ENCODE measurements at regions not wholly inside any gene's neighbourhood (a gene's known extent, or its start where the extent isn't known, plus 50 kb on each side); places are given as distances from the start of the nearest gene placed in this dataset.
"Not testable (repeated sequence)": the region's sequence is repeated elsewhere in the genome, so short reads cannot be mapped to it uniquely, and the experiment has no call there.

DNA sequence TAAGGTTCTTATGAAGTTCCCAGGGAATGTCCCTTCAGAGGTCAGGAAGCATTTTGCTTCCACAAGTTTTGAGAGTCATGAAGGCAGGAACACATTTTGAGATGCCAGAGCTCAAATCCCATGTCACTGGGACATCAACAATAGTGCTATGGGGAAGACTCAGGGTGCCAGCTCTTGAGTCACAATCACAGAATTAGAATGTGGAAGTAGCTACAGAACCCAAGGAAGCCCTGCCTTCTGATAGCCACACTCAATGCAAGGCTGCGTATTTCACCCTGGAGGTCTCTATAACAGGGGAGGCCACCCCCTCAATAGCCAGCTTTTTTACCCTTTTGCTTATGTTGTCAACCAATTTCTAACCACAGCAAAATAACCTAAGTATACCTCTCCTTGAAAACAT lies 145.6 kb downstream of the FAM72C start:
- TF ChIP-seq ZNF70, RARB, SNAI2 (CRISPR knock-in tag; IDR thresholded peaks at IDR 0.05): not testable (repeated sequence)
- TF ChIP-seq, protein P1, sequence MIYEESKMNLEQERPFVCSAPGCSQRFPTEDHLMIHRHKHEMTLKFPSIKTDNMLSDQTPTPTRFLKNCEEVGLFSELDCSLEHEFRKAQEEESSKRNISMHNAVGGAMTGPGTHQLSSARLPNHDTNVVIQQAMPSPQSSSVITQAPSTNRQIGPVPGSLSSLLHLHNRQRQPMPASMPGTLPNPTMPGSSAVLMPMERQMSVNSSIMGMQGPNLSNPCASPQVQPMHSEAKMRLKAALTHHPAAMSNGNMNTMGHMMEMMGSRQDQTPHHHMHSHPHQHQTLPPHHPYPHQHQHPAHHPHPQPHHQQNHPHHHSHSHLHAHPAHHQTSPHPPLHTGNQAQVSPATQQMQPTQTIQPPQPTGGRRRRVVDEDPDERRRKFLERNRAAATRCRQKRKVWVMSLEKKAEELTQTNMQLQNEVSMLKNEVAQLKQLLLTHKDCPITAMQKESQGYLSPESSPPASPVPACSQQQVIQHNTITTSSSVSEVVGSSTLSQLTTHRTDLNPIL (CRISPR knock-in tag; IDR thresholded peaks at IDR 0.05; ENCODE audit: low read depth), result not testable (repeated sequence)

Measured in SK-N-SH treated with all-trans-retinoic acid at 6 μM for 48 hours (cell line).